PC-9 (cell line): ENCODE measurements at regions not wholly inside any gene's neighbourhood (a gene's known extent, or its start where the extent isn't known, plus 50 kb on each side); places are given as distances from the start of the nearest gene placed in this dataset.
"Not testable (repeated sequence)": the region's sequence is repeated elsewhere in the genome, so short reads cannot be mapped to it uniquely, and the experiment has no call there.

Experiments
- CTCF ChIP-seq: fragments of 200-600 bp; sonication (generic); conservative IDR thresholded peaks from 2 replicates; pipeline ENCODE4 v1.6.1; 2017; ENCODE audit warnings: mixed run types, antibody characterized with exemption, mild to moderate bottlenecking, moderate library complexity
- EZH2 ChIP-seq: fragments of 200-600 bp; sonication (generic); IDR thresholded peaks from 2 replicates; pipeline ENCODE4 v1.8.0; 2017; ENCODE audit warnings: antibody characterized with exemption, low read depth

DNA sequence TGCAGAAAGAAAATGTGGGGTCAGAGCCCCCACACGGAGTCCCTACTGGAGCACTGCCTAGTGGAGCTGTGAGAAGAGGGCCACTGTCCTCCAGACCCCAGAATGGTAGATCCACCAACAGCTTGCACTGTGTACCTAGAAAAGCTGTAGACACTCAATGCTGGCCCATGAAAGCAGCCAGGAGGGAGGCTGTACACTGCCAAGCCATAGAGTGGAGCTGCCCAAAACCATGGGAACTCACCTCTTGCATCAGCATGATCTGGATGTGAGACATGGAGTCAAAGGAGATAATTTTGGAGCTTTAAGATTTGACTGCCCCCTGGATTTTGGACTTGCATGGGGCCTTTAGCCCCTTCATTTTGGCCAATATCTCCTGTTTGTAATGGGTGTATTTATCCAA lies 452.3 kb downstream of the MRPL39 start:
- TF ChIP-seq CTCF, EZH2: not testable (repeated sequence)
